Stimulated activated CD8-positive, alpha-beta memory T cell treated with anti-CD3 and anti-CD28 coated beads, Interleukin-4, amount 100 ng/mL, for 24 hours (primary cell): ENCODE measurements at regions not wholly inside any gene's neighbourhood (a gene's known extent, or its start where the extent isn't known, plus 50 kb on each side); places are given as distances from the start of the nearest gene placed in this dataset.
"Not testable (repeated sequence)": the region's sequence is repeated elsewhere in the genome, so short reads cannot be mapped to it uniquely, and the experiment has no call there.

Source experiments
- DNase-seq: peaks from one replicate; pipeline ENCODE4 v3.0.0-alpha.2; 2020; ENCODE audit warnings: low read depth

DNA sequence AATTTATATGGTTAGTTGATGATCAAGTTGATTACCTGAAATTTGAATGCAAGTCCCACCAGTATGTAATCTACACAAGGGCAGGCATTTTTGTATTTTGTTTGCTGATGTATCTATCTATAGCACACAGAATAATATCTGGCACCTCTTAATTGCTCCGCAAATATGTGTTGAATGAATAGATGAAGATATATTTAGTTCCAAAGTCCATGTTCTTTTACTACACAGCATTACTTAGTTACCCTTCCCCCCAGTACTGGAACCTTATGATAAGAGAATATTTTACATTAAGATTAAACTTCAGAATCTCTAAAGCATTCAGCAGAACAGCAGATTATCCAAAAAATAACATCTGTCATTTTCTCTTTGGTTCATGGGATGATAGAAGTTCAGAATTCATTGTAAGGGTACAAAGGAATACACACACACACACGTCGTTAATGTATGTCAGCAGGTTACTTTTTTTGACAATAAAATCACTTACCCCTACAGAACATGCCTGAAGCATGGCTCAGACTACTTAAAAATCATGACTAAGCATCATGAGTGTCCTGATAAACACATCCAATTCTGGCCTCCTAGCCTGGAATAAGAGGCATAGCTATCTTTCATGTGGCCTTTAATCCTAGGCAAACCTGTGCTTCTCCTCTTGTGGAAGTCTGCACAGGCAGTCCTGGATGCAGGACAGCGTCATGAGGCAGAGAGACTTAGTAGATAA, 148.9 kb upstream of the TBC1D5 start:
- DNase-seq: no peak

DNA sequence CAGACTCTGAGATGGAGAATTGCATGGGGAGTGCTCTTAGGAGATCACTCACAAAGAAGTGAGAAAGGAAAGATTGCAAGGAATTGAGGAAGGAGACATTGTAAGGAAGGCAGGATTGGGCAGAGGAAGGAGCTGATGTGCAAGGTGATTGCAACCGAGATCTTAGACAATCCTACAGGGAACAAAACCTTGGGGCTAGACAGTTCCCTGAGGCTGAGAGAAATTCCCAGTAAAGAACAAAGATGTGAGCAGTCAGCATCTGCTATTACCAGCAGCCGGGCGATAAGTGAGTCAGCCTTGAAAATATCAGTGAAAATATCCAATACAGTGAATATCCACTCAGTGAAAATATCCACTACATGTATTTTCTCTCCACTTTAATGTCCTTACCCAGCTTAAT, 143.6 kb upstream of the TBC1D5 start:
- no peak for DNase-seq

DNA sequence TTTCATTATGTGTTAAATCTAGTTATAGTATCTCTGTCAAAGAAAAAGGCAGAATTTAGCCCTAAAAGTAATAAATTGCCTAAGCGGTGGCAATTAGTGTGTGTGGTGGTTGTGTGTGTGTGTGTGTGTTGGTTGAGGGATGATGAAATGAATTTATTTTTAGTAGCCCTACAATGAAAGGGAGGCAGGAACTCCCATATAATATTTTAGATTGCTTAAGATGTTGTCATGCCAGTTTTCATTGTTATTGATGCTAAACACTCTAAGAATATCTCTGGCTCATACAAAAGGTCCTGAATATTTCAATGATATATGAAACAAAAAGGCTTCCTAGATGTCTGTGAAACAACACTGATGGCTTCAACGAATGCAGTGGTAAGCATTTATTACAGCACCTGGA, 140.6 kb upstream of the TBC1D5 start:
- no peak for DNase-seq

DNA sequence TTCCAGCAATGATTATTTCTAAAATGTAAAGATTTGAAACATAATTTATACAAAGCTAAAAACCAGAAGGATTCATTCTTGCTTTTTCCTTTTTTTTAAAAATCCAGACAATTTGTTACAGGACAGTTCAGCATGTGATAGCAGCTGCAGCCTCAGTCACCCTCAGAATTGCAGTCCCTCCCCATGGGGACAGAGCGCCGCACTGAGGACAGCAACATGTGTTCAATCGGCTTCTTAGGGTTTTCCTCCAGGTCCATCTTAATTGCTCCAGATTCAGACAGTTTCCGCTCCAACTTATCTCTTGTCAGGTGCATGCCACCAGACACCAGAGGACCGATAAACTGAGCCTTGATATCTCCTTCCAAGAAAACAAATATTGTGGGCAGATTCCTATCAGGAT, 134.9 kb upstream of the TBC1D5 start:
- DNase-seq: no peak

DNA sequence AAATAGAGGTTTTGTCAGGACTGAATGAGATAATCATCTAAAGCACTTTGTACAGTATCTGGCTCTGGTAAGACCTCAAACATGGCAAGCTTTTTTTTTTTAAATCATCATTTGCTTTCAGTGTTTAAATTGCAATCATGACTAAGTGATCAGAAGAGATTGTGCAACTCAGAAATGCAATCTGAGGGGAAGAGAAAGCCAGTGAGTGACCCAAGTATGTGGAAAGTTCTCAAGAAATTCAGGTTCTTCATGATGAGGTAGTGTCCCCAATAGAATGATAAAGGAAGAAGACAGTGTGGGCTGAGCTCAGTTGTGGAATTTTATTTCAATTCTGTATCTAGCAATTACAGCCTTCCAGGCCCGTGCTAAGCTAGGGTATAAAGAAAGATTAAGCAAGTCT, 132.2 kb upstream of the TBC1D5 start:
- DNase-seq: no peak

DNA sequence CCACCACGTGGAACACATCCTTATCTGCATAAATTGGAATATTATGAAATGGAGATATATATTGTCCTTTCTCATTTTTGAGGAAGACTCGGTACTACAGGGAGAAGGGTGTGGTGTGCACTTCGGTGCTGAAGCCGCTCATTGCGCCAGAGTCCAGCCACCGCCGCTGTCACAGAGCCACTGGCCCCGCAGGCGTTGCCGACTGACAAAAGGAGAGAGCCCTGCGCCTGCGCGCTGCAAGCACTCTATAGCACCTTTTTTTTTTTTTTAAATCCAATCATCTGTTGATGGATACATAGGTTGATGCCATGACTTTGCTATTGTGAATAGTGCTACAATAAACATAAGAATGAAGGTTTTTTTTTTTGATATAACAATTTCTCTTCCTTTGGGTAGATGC, 130.0 kb upstream of the TBC1D5 start:
- no peak for DNase-seq

DNA sequence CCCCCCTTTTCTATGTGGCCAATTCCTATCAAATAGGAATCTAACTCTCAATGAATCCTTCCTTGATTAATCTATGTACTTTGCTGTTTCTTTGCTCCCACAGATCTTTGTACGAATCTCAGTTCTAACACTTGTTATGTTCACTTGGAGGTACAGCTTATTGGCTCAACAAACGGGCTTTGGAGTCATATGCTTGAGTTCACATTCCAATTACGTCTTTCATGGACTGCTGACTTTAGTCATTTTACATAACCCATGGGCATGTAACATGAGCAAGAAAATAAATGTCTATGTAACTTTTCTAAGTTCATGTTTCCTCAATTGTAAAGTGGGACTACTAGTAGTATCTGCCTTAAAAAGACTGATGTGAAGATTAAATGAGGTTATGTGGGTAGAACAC, 123.2 kb upstream of the TBC1D5 start:
- DNase-seq: no peak

DNA sequence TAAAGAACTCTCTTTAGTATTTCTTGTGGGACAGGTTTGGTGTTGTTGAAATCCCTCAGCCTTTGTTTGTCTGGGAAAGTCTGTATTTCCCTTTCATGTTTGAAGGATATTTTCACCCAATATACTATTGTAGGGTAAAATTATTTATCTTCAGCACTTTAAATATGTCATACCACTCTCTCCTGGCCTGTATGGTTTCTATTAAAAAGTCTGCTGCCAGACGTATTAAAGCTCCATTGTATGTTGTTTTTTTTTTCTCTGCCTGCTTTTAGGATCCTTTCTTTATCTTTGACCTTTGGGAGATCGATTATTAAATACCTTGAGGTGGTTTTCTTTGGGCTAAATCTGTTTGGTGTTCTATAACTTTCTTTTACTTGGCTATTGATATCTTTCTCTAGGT, 119.0 kb upstream of the TBC1D5 start:
- DNase-seq: no peak

DNA sequence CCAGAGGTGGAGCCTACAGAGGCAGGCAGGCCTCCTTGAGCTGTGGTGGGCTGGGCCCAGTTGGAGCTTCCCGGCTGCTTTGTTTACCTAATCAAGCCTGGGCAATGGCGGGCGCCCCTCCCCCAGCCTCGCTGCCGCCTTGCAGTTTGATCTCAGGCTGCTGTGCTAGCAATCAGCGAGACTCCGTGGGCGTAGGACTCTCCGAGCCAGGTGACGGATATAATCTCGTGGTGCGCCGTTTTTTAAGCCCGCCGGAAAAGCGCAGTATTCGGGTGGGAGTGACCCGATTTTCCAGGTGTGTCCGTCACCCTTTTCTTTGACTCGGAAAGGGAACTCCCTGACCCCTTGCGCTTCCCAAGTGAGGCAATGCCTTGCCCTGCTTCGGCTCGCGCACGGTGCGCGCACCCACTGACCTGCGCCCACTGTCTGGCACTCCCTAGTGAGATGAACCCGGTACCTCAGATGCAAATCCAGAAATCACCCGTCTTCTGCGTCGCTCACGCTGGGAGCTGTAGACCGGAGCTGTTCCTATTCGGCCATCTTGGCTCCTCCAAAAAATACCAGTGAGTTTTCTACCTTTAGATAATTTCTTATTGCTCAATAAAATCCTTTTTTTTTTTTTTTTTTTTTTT, 118.5 kb upstream of the TBC1D5 start:
- DNase-seq: not testable (repeated sequence)

DNA sequence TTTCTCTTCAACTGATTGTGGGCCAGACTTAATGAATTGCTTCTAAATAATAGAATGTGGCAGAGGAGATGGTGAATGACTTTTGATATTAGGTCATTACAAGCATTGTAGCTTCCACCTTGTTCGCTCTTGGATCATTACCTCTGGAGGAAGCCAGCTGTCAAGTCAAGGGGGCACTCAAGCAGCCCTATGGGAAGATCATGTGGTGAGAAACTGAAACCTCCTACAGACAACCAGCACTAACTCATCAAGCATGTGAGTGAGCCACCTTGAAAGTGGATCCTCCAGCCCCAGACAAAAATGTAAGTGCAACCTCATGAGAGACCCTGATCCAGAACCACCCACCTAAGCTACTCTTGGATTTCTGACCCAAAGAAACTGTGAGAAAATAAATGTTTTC, 109.8 kb upstream of the TBC1D5 start:
- no peak for DNase-seq

DNA sequence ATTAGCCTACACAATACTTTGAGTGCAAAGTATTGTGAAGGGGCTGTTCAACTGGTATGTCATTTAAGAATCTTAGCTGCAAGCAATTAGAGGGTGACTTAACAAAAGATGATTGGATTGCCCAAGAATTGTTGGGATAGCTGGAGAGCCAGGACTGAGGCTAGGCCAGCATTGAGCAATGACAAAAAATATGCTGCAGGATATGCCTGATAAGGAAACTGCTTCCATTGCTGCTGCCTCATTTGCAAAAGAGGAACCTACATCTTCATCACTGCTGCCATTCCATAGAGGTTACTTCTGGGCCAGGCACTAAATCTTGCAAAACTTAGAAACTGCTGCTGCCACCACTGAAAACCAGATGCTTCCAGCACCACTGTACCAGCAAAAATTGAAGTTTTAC, 108.0 kb upstream of the TBC1D5 start:
- no peak for DNase-seq

DNA sequence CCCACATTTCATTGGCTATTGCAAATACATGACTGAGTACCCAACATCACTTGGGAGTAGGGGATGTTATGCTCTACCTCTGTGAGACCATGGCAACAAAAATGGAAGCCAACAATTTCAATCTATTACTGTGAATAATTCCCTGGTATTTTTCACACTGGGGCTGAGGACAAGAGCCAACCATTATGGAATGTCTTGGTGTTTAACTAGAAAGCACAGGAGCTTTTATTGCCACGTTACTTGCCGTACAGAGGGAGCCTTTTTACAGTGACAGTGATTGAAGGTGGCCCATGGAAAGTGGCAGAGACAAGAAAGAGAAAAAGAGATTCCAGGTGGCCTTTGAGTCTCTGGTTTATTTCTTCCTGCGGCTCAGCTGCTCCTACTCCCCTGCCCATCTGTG, 105.7 kb upstream of the TBC1D5 start:
- DNase-seq: no peak

DNA sequence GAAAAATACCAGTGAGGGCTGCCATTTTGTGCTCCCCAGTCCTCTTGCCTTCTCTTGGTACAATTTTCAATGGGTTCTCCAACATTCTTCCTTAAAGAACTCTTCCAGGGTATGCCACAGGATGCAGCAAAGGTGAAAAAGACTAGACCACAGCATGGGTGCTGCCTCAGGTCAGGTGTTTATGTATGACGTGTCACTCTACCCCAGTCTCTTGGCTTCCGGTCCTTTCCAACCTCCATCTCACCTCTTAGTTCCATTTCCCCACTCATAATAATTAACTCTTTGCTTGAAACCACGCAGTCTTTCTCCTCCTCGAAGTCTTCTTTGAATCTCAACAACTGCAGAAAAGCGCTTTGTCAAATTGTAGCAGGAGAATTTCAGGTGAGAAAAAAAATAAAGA, 104.7 kb upstream of the TBC1D5 start:
- DNase-seq: no peak

DNA sequence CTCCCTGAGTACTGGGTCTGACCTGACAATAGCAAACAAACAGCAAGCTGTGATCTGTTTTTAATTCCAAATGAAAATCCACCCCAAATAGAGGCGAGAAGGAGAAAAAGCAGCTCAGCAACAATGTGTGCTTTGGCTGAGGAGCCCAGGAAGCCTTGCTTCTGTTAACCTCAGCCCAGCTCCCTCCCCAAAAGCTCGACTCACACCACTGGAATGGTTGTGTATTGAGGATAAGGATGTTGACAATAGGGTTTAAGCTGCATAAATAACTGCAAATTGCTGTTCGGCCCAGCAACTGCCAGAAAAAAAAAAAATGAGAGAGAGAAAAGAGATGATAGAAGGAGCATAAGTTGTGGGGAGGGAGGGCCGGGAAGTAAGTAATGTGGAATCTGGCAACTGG, 104.0 kb upstream of the TBC1D5 start:
- no peak for DNase-seq

DNA sequence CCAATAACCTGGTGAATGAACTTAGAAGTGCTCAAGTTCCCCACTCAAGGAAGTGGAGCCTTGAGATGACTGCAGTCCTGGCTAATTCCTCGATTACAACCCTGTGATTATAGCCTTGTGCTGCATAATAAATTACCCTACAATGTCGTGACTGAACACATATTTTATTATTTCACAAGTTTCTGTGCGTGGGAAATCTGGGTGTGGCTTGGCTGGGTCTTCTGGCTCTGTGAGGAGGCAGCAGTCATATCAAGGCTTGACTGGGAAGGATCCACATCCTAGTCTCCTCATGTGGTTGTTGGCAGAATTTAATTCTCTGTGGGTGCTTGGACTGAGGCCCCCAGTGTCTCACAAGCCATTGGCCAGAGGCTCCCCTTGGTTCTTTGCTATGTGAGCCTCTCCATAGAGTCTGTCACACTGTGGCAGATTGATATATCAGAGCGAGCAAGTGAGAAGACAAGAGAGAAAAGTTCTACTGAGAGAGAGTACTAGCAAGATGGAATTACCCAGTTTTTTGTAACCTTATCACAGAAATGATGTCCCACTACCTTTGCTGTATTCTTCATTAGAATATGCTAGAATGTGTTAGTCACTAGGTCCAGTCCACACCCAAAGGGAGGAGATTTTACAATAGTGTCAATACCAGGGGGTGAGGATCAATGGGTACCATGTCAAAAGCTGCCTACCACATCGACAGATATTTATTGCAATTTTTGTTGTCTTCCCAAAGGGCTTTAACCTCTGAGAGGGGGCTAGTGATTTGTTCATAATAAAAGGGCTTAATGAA, 102.8 kb upstream of the TBC1D5 start:
- DNase-seq: no peak

DNA sequence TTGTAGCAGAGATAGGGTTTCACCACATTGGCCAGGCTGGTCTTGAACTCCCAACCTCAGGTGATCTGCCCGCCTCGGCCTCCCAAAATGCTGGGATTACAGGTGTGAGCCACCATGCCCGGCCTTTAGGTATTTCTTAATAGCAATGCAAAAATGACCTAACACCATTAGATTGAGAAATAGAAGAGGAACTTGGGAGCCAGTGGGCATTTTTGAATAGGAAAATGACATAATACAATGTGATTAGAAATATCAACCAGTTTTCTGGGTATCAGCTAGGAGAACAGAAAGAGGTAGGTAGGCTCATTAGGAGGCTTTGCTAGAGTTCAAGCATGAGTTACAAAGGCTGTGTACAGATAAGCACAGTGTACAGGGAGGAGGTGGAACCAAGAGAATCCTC, 101.8 kb upstream of the TBC1D5 start:
- no peak for DNase-seq

DNA sequence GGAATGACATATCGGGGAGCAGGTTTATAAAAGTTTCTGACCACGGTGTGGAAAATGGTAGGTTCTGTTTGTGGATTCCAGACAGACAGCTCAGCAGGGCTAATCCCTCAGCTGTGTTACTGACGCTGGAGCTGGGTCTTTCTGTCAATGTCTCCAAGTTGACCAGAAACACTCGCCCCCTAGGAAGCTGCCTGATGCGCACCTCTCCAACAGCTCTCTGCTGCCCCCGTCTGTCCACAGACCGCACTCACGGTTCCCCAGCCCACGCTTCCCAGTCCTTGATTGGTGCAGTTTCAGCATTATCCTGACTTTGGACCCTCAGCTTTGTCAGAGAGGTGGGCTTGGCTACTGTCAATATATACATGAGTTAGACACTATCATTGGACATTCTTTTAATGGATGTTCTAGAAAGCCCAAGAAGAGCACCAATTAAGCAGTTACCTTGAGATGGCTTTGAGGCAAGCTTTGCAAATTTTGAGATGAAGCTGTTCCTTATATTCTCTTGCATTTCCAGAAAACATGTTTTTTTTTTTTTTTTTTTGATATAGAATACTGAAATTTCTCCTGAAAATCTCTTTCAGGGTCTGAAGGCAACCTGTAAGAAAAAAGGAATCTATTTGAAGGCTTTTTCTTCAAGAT, 98.9 kb upstream of the TBC1D5 start:
- peak; percentile 66 for DNase-seq

DNA sequence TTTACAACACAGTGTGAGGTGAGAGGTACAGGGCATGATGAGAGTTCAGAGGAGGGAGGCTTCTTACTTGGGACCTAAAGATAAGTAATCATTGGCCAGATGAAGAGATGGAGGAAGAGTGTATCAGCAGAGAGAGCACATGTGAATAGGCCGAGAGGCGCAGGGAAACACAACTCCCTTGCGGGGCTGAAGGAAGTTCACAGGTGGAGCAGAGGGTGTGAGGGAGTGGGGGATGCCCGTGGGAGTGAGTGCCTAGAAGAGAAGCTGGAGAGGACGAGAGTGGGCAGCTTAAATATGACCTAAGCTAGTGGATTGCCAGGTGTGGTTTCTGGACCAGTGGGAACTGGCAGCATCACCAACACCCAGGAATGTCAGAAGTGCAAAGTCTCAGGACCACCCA, 98.2 kb upstream of the TBC1D5 start:
- DNase-seq: no peak

DNA sequence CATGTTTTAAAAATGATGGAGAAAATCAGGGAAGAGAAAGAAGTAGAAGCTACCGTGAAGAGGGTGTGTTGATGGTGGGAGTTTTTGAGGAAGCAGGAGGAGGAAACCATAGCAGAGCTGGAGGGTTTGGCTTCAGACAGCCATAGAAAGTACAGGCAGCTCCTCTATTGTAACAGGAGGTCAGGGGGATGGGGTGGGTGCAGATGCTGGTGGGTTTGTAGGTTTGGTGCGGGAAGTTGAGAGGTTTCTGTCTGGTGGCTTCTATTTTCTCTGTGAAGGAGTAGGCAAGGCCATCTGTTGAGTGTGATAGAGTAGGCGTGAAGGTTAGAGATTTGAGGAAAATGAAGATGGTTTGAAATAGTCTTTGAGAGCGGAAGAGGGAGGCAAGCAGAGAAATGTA, 97.7 kb upstream of the TBC1D5 start:
- no peak for DNase-seq

DNA sequence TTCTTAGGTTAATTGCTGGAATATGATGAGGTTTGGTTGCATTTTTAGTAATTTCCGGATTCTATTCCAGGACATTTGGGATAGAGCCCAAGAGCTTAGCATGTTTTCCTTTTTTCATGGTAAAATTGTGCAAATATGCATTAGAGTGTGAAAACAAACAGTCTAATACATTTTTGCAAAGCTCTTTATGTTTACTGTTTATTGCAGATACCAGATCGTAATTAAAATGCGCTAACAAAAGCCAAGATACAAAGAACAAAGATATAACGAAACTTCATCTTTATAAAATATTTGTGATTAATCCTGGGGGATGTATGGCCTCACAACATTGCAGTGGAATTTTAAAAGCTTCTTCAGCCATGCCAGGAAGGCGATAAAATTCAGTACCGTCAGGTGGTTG, 94.5 kb upstream of the TBC1D5 start:
- DNase-seq: no peak

DNA sequence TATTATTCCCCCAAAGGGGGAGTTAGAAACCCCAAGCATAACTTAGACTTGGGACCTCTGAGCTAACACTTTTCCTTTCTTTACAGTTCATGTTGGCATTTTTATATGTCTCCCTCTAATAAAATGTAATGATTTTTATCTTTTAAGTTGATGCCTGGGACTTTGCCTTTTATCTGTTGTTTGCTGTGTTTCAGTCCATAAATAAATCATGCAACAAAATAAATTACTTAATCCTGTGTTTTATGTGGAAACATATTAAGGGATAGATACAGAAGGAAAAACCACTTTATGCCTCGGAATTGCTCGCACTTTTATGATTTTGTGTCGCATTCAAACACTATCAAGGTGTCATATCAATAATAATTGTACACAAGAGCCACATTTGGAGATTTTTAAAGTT, 93.7 kb upstream of the TBC1D5 start:
- DNase-seq: no peak

DNA sequence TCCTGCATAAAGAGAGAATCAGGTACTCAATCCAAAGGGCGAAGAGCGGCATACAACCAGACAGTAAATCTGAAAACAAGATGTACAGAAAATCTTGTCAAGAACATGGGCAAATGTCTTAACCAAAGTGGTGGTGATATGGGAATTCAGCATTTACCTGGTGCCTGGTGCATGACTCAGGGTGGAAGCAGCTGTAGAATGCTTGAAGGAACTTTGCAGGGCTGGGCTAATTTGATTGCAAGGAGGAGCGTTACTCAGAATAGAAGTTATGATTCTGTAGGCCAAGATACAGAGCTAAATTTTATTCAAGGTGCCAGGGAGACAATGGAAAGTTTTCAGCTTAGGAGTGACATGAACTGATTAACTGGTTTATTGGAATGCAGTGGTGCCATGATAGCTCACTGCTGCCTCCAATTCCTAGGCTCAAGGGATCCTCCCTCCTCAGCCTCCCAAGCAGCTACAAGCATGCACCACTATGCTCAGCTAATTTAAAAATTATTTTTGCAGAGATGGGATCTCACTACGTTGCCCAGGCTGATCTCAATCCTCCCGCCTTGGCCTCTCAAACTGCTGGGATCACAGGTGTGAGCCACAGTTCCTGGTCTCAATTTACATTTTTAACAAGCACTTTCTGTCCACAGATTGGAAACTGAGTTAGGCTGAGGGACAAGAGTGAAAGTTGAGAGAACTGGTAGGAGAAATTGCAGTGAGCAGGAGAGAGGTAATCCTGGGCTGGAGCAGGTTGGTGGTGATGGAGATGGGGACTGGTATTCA, 91.5 kb upstream of the TBC1D5 start:
- DNase-seq: no peak
